ENCODE measurements at regions not wholly inside any gene's neighbourhood (a gene's known extent, or its start where the extent isn't known, plus 50 kb on each side); places are given as distances from the start of the nearest gene placed in this dataset.

GRCh38 chr4:54159543-54159942, 59.6 kb downstream of the GSX2 start:
- TF ChIP-seq CTCF (IDR thresholded peaks at IDR 0.05; ENCODE audit: insufficient read depth, low read depth, low read length) (no peak), EZH2 (IDR thresholded peaks at IDR 0.05; ENCODE audit: insufficient read depth, low read length) (no peak)
